Activated CD8-positive, alpha-beta memory T cell treated with anti-CD3 and anti-CD28 coated beads, Interleukin-2, amount 50 U/mL, for 4 hours (primary cell): ENCODE measurements at regions not wholly inside any gene's neighbourhood (a gene's known extent, or its start where the extent isn't known, plus 50 kb on each side); places are given as distances from the start of the nearest gene placed in this dataset.
"Not testable (repeated sequence)": the region's sequence is repeated elsewhere in the genome, so short reads cannot be mapped to it uniquely, and the experiment has no call there.

ENCODE experiments used
- DNase-seq: peaks from one replicate; pipeline ENCODE4 v3.0.0-alpha.2; 2020

DNA sequence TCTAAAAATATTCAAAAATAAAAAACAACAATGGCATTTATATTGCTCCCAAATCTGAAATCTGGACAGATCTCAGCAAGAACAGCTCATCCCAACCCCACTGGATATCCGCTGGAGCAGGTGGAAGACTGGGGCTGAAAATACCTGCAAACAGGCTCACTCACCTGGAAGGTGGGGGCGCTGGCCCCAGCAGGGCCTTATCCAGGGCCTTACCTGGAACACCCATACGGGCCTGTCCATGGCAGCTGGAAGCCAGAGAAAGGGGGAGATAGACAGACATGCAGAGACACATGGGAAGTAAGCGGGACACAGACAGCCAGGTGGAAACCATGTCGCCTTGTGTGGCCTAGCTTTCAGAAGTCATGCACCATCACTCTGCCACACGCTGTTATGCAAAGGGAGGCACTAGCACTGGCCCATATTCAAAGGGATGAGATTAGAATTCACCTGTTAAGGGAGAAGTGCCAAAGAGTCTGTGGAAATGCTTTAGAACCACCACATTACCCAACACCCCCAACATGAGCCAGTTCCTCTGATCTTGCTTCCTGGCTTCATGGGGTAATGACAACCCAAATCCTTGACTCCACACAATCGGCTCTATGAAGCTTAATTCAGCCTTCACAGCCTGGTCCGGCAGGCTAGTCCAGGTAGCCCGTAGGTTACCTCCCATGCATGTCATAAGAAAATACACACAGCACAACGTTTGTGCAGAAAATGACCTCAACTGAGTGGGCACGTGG, 99.0 kb upstream of the CDYL start:
- DNase-seq, result no peak

DNA sequence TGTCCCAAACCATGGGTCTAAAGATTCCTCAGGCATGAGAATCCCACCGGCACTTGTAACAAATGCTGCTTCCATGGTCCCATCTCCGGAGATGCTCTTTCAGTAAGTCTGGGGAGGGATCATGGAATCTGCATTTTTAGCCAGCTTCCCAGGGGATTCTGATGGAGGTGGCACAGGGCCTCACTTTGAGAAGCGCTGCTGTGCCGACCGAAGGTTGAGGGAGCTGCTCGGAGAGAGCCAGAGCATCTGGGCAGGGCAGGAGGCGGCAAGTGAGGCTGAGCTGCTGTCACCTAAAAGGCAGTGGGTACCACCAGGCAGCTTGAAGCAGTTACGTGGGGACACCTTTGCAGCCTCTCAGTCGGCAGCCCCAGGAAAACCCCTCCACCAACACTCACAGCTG, 100.2 kb upstream of the CDYL start:
- DNase-seq, result no peak

GRCh38 chr6:4675121-4675520, 101.1 kb upstream of the CDYL start:
- no peak for DNase-seq

DNA sequence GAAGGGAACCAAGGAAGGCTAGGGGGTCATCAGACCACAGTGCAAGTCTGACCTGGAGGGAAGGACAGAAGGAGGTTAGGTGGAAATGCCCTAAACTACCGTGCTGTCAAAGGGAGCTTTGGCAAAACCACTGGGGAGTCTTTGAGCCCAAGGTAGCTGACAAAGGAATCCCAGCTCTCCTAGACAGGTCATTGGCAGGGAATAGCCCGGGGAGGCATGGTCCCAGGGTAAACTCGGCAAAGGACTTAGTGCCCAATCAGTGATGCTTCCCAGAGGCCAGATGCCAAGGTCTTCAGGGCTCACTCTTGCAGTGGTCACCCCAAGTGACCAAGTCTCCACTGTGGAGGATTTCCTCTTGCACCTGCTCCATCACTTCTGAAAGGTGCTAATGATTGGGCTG, 102.3 kb upstream of the CDYL start:
- DNase-seq, result no peak

GRCh38 chr6:4672772-4673171, 103.4 kb upstream of the CDYL start:
- no peak for DNase-seq

DNA sequence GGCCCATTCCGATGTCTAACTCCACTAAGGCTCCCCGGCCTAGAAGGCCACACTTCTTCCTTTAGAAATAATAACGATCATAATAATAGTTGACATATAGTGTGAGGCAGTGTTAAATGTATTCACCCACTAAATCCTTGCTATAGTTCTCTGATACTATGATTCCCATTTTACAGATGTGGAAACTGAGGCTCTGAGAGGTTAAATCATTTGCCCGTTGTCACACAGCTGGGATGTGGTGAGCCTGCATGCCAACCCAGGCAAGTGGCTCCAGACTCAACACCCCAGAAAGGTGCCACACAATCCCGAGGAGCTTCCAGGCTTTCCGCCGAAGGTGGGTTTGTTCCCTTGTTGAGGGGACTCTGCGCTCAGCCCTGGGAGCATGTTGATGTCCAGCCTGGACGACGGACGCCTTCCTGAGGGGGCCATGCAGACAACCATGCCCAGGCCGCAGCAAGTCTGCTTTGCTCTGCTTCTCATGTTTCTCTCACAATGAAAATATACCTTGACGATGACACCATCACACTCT, 104.6 kb upstream of the CDYL start:
- DNase-seq, result no peak

- no peak for DNase-seq
Observed at GRCh38 chr6:4670824-4671409, 105.3 kb upstream of the CDYL start.

DNA sequence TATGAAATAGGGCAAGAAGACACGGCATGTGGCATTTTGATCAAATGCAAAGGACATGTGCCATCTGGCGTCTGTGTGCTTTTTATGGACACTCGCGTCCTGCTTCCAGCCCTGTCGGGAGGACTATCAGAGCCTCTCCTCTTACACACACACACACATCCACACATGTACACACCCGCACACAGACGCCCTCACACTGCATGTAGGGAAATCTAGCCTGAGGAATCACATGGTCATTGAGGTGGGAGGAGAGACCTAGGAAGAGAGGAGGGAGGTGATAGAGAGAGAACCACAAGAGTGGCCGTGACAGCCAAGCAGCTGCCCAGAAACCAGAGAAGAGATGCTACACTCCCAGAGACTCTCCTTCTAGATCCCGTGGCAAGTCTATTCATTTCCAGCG, 105.9 kb upstream of the CDYL start:
- DNase-seq, result no peak

DNA sequence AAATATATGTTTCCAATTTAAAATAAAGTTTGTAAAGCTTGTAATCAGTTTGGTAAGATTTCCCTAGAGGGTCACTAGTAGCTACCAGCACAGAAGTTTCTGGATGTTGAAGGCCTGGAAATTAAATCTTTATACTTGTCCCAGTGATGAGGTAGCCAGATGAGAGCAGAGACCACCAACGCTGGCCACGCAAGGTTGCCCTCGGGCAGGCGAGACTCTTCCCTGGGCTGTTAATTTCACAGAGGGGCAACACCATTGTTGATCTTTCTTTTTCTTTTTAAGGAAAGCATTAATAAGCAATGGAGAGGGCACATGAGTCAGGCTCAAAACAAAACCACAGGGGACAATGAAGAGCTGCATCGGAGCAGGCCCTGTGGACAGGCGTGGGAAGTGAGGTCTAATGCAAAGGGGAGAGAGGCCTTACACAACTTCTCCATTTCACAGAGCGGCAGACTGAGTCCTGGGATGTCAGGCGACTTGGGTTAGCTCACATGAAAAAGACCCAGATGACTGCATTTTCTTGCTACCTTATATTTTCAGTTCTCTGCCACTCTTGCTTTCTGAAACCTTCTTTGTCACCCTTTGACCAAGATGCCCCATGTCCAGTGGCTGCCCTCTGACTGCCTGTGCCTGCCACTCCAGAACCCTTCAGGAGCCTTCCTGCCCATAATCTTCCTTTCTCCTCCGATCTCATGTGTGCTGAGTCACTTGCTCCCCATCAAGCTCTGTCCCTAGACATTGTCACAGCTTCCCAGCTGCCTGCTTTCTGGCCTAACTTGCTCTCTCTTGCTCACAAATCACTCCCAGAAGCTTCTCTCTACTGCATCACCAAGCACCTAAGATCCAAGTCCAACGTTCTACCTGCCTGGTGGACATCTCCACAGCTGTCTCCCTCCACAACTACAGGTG, 107.7 kb upstream of the CDYL start:
- DNase-seq, result no peak

DNA sequence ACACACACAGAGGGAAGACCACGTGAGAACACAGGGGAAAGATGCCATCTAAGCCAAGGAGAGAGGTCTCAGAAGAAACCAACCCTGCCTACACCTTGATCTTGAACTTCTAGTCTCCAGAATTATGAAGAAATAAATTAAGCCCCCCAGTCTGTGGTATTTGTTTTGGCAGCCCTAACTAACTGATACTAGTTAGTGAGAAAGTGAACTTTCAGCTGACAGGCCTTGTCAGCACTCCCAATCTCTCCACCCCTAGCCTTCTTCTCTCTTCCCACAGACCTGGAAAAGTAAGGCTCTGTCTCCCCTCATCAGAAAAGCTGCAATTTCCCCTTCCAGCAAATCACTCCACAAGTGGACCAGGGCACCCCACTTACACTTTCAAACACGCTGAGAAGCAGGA, 108.6 kb upstream of the CDYL start:
- no peak for DNase-seq

GRCh38 chr6:4666886-4667513, 109.2 kb upstream of the CDYL start:
- DNase-seq, result no peak

- no peak for DNase-seq
Observed at GRCh38 chr6:4665489-4666417, 110.5 kb upstream of the CDYL start.

DNA sequence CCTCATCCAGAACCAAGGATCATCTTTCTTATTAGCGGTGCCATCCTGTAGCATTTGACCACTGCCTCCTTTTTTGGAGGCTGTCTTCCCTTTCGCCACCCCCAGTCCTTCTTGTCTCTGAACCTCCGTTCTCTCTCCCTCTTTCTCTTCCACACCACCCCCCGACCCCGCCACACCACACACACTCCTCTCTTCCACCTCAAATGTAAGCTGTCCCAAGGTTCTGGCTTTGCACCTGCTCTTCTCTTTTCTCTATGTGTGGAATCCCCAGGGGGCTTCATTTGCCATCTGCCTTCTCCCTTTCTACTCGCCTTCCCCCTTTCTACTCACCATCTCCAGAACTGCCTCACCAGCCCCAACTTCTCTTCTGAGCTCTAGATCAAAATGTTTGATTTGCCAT, 111.3 kb upstream of the CDYL start:
- no peak for DNase-seq

- DNase-seq, result no peak
Observed at GRCh38 chr6:4664117-4664626, 112.0 kb upstream of the CDYL start.

- no peak for DNase-seq
Observed at GRCh38 chr6:4662886-4663285, 113.3 kb upstream of the CDYL start.

DNA sequence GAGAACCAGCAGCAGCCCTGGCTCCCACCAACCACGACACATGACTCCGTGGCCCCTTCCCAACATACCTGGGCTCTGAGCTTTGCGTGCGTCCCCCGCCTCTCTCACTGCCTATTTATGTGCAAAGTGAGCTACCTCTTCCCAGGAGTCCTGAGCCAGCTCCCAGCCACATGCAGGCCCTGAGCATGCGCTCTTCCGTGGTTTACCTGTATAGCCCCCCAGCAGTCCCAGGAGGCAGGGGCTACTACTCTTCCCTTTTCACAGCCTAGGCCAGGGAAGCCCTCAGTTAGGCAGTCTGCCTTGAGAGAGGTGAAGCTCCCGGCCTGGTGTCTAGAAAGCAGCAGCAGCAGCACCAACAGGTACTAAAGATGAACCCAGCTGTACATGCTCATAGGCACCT, 114.8 kb upstream of the CDYL start:
- no peak for DNase-seq

GRCh38 chr6:4660377-4661321, 115.6 kb upstream of the CDYL start:
- no peak for DNase-seq

DNA sequence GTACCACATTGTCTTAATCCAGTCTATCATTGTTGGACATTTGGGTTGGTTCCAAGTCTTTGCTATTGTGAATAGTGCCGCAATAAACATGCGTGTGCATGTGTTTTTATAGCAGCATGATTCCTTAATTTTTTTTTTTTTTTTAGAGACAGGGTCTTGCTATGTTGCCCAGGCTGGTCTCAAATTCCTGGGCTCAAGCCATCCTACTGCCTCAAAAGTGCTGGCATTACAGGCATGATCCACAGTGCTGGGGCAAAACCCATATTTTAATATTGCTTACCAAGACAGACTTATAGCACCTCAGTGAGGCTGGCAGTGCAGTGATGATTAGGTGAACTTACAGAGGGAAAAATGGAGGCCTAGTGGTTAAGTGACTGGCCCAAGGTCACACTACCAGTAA, 116.5 kb upstream of the CDYL start:
- not testable (repeated sequence) for DNase-seq

DNA sequence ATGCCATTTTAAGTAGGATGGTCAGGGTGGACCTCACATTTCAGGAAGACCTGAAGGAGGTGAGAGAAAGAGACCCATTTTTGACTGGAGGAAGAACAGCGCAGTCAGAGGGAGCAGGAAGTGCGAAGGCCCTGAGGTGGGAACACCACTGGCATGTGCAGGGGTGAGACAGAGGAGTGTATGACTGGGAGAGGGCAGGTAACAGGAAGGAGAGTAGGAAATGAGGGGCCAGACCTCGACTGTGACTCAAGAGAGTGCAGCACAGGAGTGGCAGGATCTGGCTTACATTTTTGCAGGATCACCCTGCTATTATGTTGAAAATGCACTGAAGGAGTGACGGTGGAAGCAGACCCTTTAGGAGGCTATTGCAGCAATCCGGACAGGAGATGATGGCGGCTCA, 117.7 kb upstream of the CDYL start:
- no peak for DNase-seq

- DNase-seq, result no peak
Observed at GRCh38 chr6:4656106-4656505, 120.1 kb upstream of the CDYL start.
